Right lobe of liver (tissue), 4 donors: ENCODE measurements at regions not wholly inside any gene's neighbourhood (a gene's known extent, or its start where the extent isn't known, plus 50 kb on each side); places are given as distances from the start of the nearest gene placed in this dataset.
"Not testable (repeated sequence)": the region's sequence is repeated elsewhere in the genome, so short reads cannot be mapped to it uniquely, and the experiment has no call there.

Experiments used
- CTCF ChIP-seq, 4 donors: fragments of 200-600 bp in 3 of 4; fragments of 450-650 bp in 1 of 4; IDR thresholded peaks; one replicate each; pipeline versions ENCODE4 v1.5.1 to v1.8.0; 2016 to 2022; ENCODE audit warnings: antibody characterized with exemption in 4 of 4, mild to moderate bottlenecking in 2 of 4
- POLR2A ChIP-seq: fragments of 450-650 bp; IDR thresholded peaks from one replicate; pipeline ENCODE4 v1.6.1; 2017; ENCODE audit warnings: antibody characterized with exemption, mild to moderate bottlenecking
- donor health status: DM: no; HTN: no; CAD: no.
- donor health status: DM: no; HTN: no; CAD: no.
- donor health status: DM: no; HTN: yes; CAD: no.

- not testable (repeated sequence) for TF ChIP-seq CTCF (IDR thresholded peaks at IDR 0.05); POLR2A
These were observed 143.4 kb downstream of the PPIAL4A start for GRCh38 chr1:121032878-121033494.
